HG03175 (cell line): ENCODE measurements at regions not wholly inside any gene's neighbourhood (a gene's known extent, or its start where the extent isn't known, plus 50 kb on each side); places are given as distances from the start of the nearest gene placed in this dataset.

ENCODE experiments used
- ATAC-seq: cut with Tn5 transposase; IDR thresholded peaks from one replicate; pipeline ENCODE4 v1.9.1; 2021; ENCODE audit warnings: mild to moderate bottlenecking, moderate library complexity; ENCODE audit not compliant: unreplicated experiment

- ATAC-seq, result no peak
Observed at GRCh38 chr10:106213493-106213892, 951.0 kb downstream of the SORCS1 start.

DNA sequence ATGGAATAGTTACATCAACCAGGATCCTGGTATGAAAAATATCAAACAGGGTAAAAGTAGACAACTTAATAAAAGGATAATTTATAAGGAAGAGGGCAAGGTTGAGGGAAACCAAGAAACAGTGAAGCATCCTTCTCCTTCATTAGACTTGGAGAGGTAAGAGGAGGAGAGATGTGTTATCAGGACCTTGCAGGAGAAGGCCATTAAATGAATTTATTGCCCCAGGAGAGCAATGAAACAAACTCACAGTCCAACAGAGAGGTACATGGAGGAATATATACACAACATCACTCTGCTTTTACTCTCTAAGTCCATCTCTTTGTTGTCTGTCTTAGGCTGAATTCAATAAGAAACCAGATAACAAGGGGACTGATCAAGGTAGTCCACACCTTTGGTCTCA lies 966.2 kb downstream of the SORCS1 start:
- no peak for ATAC-seq

GRCh38 chr10:106189292-106189691 lies 975.2 kb downstream of the SORCS1 start:
- ATAC-seq, result peak; percentile 71

GRCh38 chr10:106185951-106186350 lies 978.6 kb downstream of the SORCS1 start:
- no peak for ATAC-seq

DNA sequence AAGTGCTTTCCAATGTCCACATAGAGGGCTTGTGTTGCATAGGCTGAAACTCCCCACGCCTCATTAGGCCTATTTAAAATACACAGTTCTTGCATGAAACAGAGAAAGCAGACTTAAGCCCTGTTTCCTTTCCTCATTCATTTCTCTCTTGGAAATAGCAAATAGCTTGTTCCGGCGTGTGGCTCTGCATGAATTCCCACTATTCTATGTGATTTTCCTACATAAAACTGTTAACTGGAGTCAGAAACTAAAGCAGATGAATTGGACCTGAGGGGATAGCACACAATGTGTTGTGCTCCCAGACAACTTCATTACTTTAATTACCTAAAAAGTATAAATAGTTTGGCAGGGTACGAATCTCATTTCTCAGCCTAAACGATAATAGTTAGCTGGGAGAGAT lies 981.5 kb downstream of the SORCS1 start:
- ATAC-seq, result no peak

DNA sequence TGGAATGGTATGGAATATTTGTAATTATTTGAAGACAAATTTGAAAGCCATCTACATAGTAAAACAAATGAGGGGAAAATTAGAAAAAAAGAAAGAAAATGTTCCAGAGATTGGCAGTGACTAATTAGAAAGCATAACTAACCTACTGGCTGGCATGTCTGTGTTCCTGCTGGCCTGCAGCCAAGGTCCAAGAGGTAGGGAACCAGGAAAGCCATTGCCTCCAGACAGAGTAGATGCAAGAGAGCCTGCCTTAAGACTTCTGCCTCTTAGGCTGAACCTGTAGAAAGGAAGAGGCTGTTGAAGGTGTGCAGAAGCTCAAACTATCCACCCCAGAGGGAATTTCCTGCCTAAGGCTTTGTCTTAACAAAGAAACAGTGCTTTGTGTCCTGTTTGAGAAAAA lies 982.0 kb downstream of the SORCS1 start:
- ATAC-seq, result no peak

DNA sequence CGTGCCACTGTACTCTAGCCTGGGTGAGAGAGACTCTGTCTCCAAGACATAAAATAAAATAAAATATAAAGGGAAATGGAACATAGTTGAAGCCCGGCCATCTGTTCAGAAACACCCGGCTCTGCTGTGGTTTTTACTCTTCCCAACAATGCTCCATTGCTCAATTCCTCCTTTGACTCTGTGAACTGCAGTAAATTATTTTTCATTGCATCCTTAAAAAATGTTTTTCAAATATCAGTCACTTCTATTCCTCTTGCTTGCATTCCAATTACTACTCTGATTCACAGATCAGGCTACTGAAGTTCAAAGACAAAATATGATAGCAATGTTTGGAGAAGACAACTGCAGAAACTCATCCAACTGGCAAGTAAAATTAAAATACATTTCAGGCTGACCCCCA lies 983.0 kb downstream of the SORCS1 start:
- ATAC-seq, result no peak

DNA sequence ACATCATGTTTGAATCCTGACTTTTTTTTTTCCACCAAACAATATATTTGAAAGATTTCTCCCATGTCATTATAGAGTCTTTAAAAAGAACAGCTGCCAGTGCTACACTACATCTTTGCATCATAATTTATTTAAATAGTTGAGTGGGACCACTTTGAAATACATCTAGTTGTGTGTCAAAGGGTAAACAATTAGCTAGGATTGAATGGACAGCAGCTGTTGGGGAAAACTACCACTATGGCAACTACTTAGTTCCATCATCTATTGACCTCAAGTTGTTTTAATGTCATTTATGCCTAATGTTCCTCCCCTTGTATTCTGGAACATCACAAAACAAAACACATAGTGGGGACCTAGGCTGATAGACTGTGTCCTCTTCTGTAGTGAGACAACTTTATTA lies 985.1 kb downstream of the SORCS1 start:
- ATAC-seq, result no peak

GRCh38 chr10:106175760-106176377 lies 988.6 kb downstream of the SORCS1 start:
- ATAC-seq, result no peak

DNA sequence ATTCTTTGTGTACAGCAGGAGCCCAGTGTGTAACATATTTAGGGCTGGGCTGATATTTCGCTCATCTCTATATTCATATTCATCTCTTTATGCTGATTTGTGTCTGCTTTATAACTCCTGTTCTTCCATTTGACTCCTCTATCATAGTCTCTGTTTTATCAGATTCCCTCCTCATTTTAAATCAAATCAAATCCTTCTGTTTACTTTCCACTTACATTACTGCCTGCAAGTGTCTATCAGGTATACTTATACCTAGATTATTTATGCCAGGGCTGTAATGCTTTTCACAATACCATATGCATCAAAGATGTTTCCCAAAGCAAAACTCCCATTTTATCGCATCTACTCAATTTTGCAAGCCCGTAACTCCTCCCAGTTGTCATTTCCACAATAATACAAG lies 990.7 kb downstream of the SORCS1 start:
- no peak for ATAC-seq

- no peak for ATAC-seq
Observed at GRCh38 chr10:106169241-106169640, 995.3 kb downstream of the SORCS1 start.

- ATAC-seq, result no peak
Observed at GRCh38 chr10:106167946-106168345, 996.6 kb downstream of the SORCS1 start.

DNA sequence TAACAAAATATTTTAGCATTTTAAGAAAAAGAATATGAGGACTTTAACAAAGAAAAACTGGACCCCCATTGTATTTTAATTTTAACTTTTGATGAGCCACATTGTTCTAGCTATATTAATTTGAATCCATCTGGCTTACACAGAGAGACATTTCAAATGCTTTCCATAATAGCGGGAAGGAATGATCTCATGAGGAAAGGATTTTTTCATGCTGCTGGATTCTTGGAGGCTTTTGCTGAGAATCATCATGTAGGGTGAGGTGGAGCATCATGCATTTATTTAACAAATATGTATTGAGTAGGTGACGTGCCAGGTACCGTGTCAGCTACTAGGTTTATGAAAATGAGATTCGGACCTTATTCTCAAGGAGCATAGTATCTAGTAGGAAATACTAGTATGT lies 1006.3 kb downstream of the SORCS1 start:
- no peak for ATAC-seq

DNA sequence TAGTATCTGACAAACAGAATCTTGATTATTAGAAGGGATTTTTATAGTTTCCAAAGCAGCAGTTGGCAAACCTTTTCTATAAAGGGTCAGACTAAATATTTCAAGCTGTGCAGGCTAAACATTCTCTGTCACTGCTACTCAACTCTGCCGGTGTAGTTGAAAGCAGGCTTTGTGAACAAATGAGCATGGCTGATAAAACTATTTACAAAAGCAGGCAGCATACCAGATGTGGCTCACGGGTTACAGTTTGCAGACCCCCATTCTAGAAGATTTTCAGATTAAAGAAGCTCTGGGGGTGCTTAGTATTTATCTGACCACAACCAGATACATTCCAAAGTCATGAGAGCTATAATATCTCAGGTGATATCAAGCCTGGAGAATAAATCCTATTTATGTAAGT lies 1017.5 kb downstream of the SORCS1 start:
- ATAC-seq, result no peak

DNA sequence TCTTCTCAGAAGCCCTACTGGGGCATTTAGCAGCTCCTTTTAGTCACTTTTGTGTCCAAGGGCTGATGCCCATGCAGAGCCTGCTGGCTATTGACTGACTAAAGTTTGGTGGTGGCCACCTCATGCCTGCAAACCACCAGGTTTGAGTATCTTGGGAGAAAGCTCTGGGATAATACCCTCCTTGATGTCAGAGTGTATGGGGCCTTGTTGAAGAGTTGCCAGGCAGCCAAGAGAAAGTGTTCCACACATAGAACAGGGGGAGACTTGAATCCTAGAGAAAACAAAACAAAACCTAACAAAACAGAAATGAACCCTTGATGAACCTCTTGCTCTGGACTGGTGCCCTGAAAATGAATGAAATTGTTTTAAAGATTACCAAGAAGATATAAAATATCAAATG lies 1024.6 kb downstream of the SORCS1 start:
- ATAC-seq, result no peak

- ATAC-seq, result no peak
Observed at GRCh38 chr10:106136175-106136574, 1028.3 kb downstream of the SORCS1 start.

DNA sequence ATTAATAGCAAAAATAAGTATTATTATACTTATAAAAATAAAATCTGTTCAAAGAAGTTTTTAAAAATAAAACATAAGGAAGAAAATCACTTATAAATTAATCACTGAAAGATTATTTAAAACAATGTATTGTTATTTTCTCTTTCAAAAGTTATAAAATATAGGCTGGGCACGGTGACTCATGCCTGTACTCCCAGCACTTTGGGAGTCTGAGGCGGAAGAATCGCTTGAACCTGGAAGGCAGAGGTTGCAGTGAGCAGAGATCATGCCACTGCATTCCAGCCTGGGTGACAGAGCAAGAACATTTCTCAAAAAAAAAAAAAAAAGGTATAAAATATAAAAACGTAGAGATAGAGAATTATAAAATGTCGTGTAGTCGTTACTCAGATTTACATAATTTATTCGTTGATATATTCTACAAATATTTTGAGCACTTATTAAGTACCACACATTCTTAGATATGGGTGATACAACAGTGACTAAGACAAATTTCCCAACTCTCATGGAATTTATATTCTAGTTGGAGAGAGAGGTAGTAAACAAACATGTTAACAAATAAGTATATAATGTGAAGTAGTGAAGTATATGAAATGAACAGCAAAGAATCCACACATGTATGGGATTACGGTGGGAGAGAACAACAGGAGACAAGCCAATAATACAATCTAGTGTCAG lies 1030.0 kb downstream of the SORCS1 start:
- ATAC-seq, result no peak

DNA sequence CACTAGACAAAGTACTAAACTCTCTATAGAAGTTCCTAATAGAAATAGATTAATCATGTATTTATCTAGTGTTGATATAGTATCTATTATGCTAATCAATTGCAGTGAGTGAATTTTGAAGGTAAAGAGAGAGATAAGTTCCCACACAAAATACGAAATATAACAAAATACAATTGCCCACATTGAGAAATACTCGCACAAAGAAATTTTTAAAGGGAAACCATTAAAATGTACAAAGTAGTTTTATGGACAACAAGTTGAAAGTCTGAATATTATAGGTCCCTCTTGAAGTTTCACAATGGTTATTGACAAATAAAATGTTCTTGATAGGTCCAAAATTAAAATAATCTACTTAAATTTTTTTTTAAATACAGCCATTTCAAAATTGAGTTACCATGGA lies 1031.1 kb downstream of the SORCS1 start:
- no peak for ATAC-seq

- no peak for ATAC-seq
Observed at GRCh38 chr10:106132956-106133355, 1031.5 kb downstream of the SORCS1 start.

DNA sequence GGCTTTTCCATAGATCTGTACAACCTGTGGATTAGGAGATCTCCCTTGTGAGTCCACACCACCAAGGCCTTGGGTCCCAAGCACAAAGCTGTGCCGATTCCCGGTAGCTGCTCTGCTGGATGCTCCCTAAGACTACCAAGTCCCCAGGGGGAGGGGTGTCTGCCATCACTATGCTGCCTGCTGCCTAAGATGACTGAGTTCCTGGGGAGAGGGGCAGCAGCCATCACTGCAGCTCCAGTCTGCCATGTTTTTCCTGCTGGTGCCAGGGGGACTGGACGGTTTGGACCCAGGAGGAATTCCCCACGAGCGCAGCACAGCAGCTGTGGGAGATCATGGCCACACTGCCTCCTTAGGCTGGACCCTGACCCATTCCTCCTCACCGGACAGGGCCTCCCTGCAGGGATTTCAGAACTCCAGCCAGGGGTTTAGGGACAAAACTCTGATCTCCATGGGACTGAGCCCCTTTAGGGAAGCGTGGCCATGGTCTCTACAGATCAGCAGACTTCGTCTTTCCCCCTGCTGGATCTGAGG lies 1049.8 kb downstream of the SORCS1 start:
- no peak for ATAC-seq

DNA sequence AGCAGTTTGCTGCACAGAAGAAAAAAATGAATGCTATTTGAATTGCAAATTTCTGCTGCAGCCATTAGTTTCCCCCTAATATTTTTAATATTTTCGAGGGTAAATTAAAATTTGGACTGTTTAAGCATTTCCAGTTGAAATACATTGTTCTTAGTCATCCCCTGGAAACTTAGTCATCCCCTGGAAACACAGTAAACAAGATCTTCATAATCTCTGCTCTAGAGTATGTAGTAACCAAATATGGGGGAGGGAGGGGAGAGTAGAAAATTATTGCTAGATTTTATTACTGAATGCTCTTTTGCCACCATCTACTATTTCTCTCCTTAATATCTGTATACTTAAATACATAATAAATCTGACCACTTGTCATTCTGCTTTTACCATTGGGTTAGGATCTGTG lies 1053.3 kb downstream of the SORCS1 start:
- ATAC-seq, result no peak

GRCh38 chr10:106107706-106108105 lies 1056.8 kb downstream of the SORCS1 start:
- ATAC-seq, result no peak

- ATAC-seq, result no peak
Observed at GRCh38 chr10:106106114-106106513, 1058.4 kb downstream of the SORCS1 start.
